CD4-positive, alpha-beta T cell (primary cell): ENCODE measurements at regions not wholly inside any gene's neighbourhood (a gene's known extent, or its start where the extent isn't known, plus 50 kb on each side); places are given as distances from the start of the nearest gene placed in this dataset.

Experiments
- ATAC-seq: fragments of 200-7000 bp; cut with Tn5 transposase; one replicate; pipeline ENCODE4 v1.10.0; 2022; ENCODE audit warnings: mild to moderate bottlenecking; ENCODE audit not compliant: poor library complexity
- CTCF ChIA-PET: fragments of 350-600 bp; sonication (Branson Sonifier 250); formaldehyde crosslinking; loops from one replicate; lab custom pipeline; 2021; ENCODE audit warnings: antibody characterized with exemption, inconsistent platforms; lab: Charles Lee
- POLR2A ChIA-PET: fragments of 350-600 bp; sonication (Branson Sonifier 250); formaldehyde crosslinking; loops from one replicate; lab custom pipeline; 2021; ENCODE audit warnings: antibody characterized with exemption, inconsistent platforms; lab: Charles Lee
- DNase-seq, 14 experiments: peaks; one replicate each; pipeline ENCODE4 v3.0.0-alpha.2; 2013 to 2020; ENCODE audit warnings: mixed read lengths in 2 of 14
- H3K27ac ChIP-seq, 2 donors: one replicate each; pipeline versions ENCODE4 v1.5.1 to v1.7.0; 2013; ENCODE audit warnings: low read length in 2 of 2, low read depth in 1 of 2, mild to moderate bottlenecking in 1 of 2
- H3K27me3 ChIP-seq, 2 experiments: 1 replicate in 1 of 2; 2 replicates in 1 of 2; pipeline versions ENCODE4 v1.6.1 to v1.7.0; 2013; ENCODE audit warnings: low read length in 2 of 2, control low read depth in 1 of 2, mild to moderate bottlenecking in 1 of 2, moderate library complexity in 1 of 2; ENCODE audit not compliant: insufficient read depth in 2 of 2, control insufficient read depth in 1 of 2
- H3K36me3 ChIP-seq: one replicate; pipeline ENCODE4 v1.6.1; 2013; ENCODE audit warnings: low read length, control low read depth; ENCODE audit not compliant: insufficient read depth
- H3K4me1 ChIP-seq: one replicate; pipeline ENCODE4 v1.6.1; 2013; ENCODE audit warnings: low read length, control low read depth; ENCODE audit not compliant: insufficient read depth
- H3K4me3 ChIP-seq: one replicate; pipeline ENCODE4 v1.5.1; 2013; ENCODE audit warnings: mild to moderate bottlenecking, low read length, moderate library complexity
- H3K9me3 ChIP-seq, 2 experiments: 1 replicate in 1 of 2; 2 replicates in 1 of 2; pipeline versions ENCODE4 v1.6.1 to v1.7.0; 2013; ENCODE audit warnings: low read length in 2 of 2, mild to moderate bottlenecking in 2 of 2, control low read depth in 1 of 2, moderate library complexity in 1 of 2; ENCODE audit not compliant: control insufficient read depth in 1 of 2, insufficient read depth in 1 of 2
- H3K27ac Mint-ChIP-seq: one replicate; pipeline ENCODE4 v1.8.0; 2020; ENCODE audit warnings: mixed read lengths
- H3K27me3 Mint-ChIP-seq: one replicate; pipeline ENCODE4 v1.8.0; 2021; ENCODE audit warnings: mixed read lengths
- H3K36me3 Mint-ChIP-seq: one replicate; pipeline ENCODE4 v1.8.0; 2021; ENCODE audit warnings: low read depth, mixed read lengths
- H3K4me1 Mint-ChIP-seq: one replicate; pipeline ENCODE4 v1.8.0; 2021; ENCODE audit warnings: low read depth, mixed read lengths
- H3K4me3 Mint-ChIP-seq: one replicate; pipeline ENCODE4 v1.8.0; 2020; ENCODE audit warnings: mild to moderate bottlenecking, mixed read lengths
- H3K9me3 Mint-ChIP-seq: one replicate; pipeline ENCODE4 v1.8.0; 2020; ENCODE audit warnings: mixed read lengths
- CTCF ChIP-seq: fragments of 200-600 bp; IDR thresholded peaks from one replicate; pipeline ENCODE4 v1.8.0; 2022; ENCODE audit warnings: antibody characterized with exemption, mild to moderate bottlenecking
- intact Hi-C, 2 experiments: fragments of 100-400 bp; cut with DNase I in 1 of 2; cut with micrococcal nuclease in 1 of 2; formaldehyde crosslinking; loops; one replicate each; pipeline versions ENCODE4 v1.15.1 to v1.9.0; 2023 to 2025; cut with DNase I, micrococcal nuclease

DNA sequence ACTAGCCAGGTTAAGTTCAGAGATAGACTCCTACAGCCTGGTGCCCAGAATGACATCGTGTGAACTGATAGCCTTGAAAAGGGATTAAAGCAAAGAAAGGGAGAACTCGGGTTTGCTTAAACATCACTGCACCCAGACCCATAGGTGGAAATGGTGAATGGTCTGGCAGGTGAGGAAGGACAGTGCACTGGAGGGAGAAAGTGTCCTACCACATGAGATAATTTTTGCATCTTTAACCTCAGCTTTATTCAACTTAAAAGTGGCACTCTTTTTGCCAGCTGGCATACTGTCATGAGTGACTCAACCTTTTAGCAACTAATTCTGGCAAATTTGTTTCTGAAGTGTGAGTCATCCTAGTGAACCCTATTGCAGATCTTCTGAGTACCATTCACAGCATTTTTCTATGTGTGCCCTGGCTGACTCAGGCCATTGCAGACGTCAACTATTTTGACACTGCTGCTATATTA, 53.0 kb upstream of the DAPP1 start:
- Mint-ChIP-seq H3K4me3 (no peak overlapping the region), H3K36me3 (no peaks in the 10 kb centered on the region), H3K4me1 (no peaks in the 10 kb centered on the region), H3K27me3 (no peaks in the 10 kb centered on the region), H3K9me3 (peaks cover 4% of the 10 kb centered on the region), H3K27ac (no peak overlapping the region)
- TF ChIP-seq CTCF = no peak
- intact Hi-C loops = no loop called here
- ChIA-PET POLR2A (no interaction called here), CTCF (no interaction called here)
- Histone ChIP-seq H3K27ac (no peak overlapping the region), H3K4me1 (no peaks in the 10 kb centered on the region), H3K27me3 (peaks cover 0 to 4% of the 10 kb centered on the region in 2 experiments), H3K4me3 (no peak overlapping the region), H3K9me3 (no peaks in the 10 kb centered on the region), H3K36me3 (no peaks in the 10 kb centered on the region)
- no peak for DNase-seq
- no peak for ATAC-seq

DNA sequence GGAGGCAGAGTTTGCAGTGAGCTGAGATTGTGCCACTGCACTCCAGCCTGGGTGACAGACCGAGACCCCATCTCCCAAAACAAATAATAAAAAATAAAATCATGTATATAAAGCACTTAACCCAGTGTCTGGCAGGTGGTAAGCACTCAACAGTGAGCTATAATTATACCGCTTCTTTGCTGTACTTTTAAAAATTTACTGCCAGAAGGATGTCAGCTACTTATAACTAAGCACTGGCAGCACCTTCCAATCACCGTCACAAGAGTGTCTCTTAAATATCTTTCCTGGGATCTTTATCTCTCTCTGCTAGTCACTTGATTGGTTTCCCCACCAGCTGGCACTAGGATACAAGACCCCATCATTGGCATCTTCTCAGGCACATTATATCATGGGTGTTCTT, 53.9 kb upstream of the DAPP1 start:
- Histone ChIP-seq H3K27me3 (peaks cover 0 to 4% of the 10 kb centered on the region in 2 experiments), H3K9me3 (no peaks in the 10 kb centered on the region), H3K36me3 (no peaks in the 10 kb centered on the region), H3K4me1 (no peaks in the 10 kb centered on the region), H3K4me3 (no peak overlapping the region), H3K27ac (no peak overlapping the region)
- ChIA-PET POLR2A (no interaction called here), CTCF (no interaction called here)
- DNase-seq (no peak), ATAC-seq (no peak)
- Mint-ChIP-seq H3K9me3 (peaks cover 4% of the 10 kb centered on the region), H3K27me3 (no peaks in the 10 kb centered on the region), H3K4me1 (no peaks in the 10 kb centered on the region), H3K4me3 (no peak overlapping the region), H3K36me3 (no peaks in the 10 kb centered on the region), H3K27ac (no peak overlapping the region)
- intact Hi-C loops = no loop called here
- no peak for TF ChIP-seq CTCF

DNA sequence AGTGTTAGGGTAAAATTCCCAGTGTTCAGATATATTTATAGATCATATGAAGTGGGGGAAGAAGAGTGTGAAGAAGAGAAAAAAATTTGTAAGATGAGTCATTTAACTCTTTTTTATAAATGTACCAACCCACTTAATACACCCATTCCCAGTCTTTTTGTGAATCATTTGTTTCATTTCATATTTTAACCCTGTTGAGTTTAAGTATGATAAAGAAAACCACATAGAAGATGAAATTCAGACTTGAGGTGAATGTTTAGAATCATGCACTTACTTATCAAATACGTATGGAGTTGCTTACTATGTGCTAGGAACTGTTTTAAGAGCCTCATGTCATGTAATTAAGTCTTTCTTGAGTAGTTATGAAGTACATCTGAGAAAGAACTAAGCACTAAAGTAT, 56.6 kb upstream of the DAPP1 start:
- Mint-ChIP-seq H3K4me1 (no peaks in the 10 kb centered on the region), H3K36me3 (no peaks in the 10 kb centered on the region), H3K27ac (no peak overlapping the region), H3K27me3 (no peaks in the 10 kb centered on the region), H3K4me3 (no peak overlapping the region), H3K9me3 (peaks cover 4% of the 10 kb centered on the region)
- H3K36me3 ChIP-seq = no peaks in the 10 kb centered on the region
- peaks cover 0 to 4% of the 10 kb centered on the region in 2 experiments for H3K27me3 ChIP-seq
- H3K4me3 ChIP-seq = no peak overlapping the region
- no peaks in the 10 kb centered on the region for H3K4me1 ChIP-seq
- DNase-seq (no peak), ATAC-seq (no peak)
- ChIA-PET CTCF (no interaction called here), POLR2A (no interaction called here)
- TF ChIP-seq CTCF = no peak
- H3K27ac ChIP-seq = no peak overlapping the region
- no peaks in the 10 kb centered on the region for H3K9me3 ChIP-seq
- intact Hi-C loops = no loop called here
